ENCODE measurements at regions not wholly inside any gene's neighbourhood (a gene's known extent, or its start where the extent isn't known, plus 50 kb on each side); places are given as distances from the start of the nearest gene placed in this dataset.

DNA sequence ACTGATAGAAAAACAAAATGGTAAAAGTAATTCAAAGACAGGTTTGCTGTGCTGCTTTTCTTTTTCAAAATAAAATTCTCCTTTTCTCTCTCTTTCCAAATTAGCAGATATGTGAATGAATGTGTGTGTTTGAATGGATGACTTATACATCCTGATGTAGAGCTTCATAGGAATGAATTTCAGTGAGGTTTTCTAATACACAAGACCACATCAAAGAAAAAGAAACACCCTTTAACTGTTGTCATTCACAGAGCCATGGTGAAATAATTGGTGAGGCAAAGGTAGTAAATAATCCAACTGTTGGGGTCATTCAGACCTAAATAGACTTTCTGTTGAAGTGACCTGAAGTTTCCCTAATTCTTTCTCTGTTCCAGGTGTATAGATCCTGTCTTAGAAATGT is 139.1 kb upstream of the ZPLD1 start:
- no peaks in the 10 kb centered on the region for H3K4me1 ChIP-seq (ENCODE audit: control insufficient read depth, extremely low read depth, insufficient read depth, low read length)
- no peaks in the 10 kb centered on the region for H4K20me1 ChIP-seq (ENCODE audit: control insufficient read depth, extremely low read depth, insufficient read depth, low read length)
- H3K9ac ChIP-seq (ENCODE audit: insufficient read depth, low read length) = no peak overlapping the region
- H3K79me2 ChIP-seq (ENCODE audit: control insufficient read depth, insufficient read depth, low read length) = no peaks in the 10 kb centered on the region
- H3K36me3 ChIP-seq (ENCODE audit: control insufficient read depth, insufficient read depth, low read length) = no peaks in the 10 kb centered on the region
- TF ChIP-seq CTCF (conservative IDR thresholded peaks at IDR 0.05 in 1 of 2, IDR thresholded peaks at IDR 0.05 in 1 of 2; ENCODE audit: low read depth in 1 of 2, low read length in 2 of 2) = no peak
- TF ChIP-seq EZH2 (IDR thresholded peaks at IDR 0.05; ENCODE audit: low read length, missing control alignments) = no peak
- no peaks in the 10 kb centered on the region for H3K9me3 ChIP-seq (ENCODE audit: control insufficient read depth, insufficient read depth, low read depth, low read length)
- no peak overlapping the region for H3K27ac ChIP-seq (ENCODE audit: insufficient read depth, low read length)
- DNase-seq (ENCODE audit: low read depth in 2 of 2) = no peak
- H2AFZ ChIP-seq (ENCODE audit: low read length) = no peak overlapping the region
- no peak overlapping the region for H3K4me3 ChIP-seq (replicated peaks in 1 of 4; ENCODE audit: control extremely low read depth in 1 of 4, insufficient read depth in 1 of 4, low read depth in 3 of 4, low read length in 4 of 4)
- no peak overlapping the region for H3K4me2 ChIP-seq (ENCODE audit: extremely low read depth, insufficient read depth, low read length)
- H3K27me3 ChIP-seq (ENCODE audit: control insufficient read depth, insufficient read depth, low read length) = no peaks in the 10 kb centered on the region

GRCh38 chr3:102297072-102297658 is 137.7 kb upstream of the ZPLD1 start:
- Histone ChIP-seq H3K27ac (ENCODE audit: insufficient read depth, low read length) (no peak overlapping the region), H3K4me3 (replicated peaks in 1 of 4; ENCODE audit: control extremely low read depth in 1 of 4, insufficient read depth in 1 of 4, low read depth in 3 of 4, low read length in 4 of 4) (no peak overlapping the region), H3K36me3 (ENCODE audit: control insufficient read depth, insufficient read depth, low read length) (no peaks in the 10 kb centered on the region), H4K20me1 (ENCODE audit: control insufficient read depth, extremely low read depth, insufficient read depth, low read length) (no peaks in the 10 kb centered on the region), H3K4me1 (ENCODE audit: control insufficient read depth, extremely low read depth, insufficient read depth, low read length) (no peaks in the 10 kb centered on the region), H3K4me2 (ENCODE audit: extremely low read depth, insufficient read depth, low read length) (no peak overlapping the region), H3K79me2 (ENCODE audit: control insufficient read depth, insufficient read depth, low read length) (no peaks in the 10 kb centered on the region), H2AFZ (ENCODE audit: low read length) (no peak overlapping the region), H3K9me3 (ENCODE audit: control insufficient read depth, insufficient read depth, low read depth, low read length) (no peaks in the 10 kb centered on the region), H3K9ac (ENCODE audit: insufficient read depth, low read length) (no peak overlapping the region), H3K27me3 (ENCODE audit: control insufficient read depth, insufficient read depth, low read length) (no peaks in the 10 kb centered on the region)
- TF ChIP-seq EZH2 (IDR thresholded peaks at IDR 0.05; ENCODE audit: low read length, missing control alignments) (no peak), CTCF (conservative IDR thresholded peaks at IDR 0.05 in 1 of 2, IDR thresholded peaks at IDR 0.05 in 1 of 2; ENCODE audit: low read depth in 1 of 2, low read length in 2 of 2) (no peak)
- no peak for DNase-seq (ENCODE audit: low read depth in 2 of 2)

DNA sequence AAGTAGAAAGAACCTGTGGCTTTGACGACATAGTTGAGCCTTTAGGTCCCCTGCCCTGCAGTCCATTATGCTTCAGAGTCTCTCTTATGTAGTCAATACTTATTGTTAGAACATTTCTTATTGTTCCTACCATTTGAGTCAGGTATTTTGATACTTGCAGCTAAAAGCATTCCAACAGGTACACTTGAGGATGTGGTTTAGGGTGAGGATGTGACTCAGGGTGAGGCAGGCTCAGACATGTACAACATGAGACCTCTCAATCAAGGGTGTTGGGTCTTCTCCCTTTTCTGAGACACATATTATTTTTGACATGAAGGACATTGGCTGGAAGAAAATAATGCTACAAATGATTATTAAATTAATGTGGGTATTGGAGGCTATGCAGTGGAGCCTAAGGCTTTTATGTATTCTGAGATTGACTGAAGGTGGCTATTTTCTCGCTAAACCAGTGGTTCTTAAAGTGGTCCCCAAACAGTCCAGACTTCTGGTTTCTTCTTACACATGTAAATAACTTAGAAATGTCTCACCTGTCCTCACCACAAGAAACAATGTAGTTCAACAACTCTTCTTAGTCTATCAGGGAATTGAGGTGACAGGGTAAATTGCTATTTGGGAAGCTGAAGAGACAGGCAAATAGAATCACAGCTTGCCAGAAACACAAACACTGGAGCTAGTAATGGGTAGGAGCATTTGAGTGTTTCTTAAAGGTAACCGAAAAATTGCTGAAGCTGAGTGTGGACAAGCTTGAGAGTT is 135.5 kb upstream of the ZPLD1 start:
- Histone ChIP-seq H3K36me3 (ENCODE audit: control insufficient read depth, insufficient read depth, low read length) (no peaks in the 10 kb centered on the region), H3K4me1 (ENCODE audit: control insufficient read depth, extremely low read depth, insufficient read depth, low read length) (no peaks in the 10 kb centered on the region), H3K79me2 (ENCODE audit: control insufficient read depth, insufficient read depth, low read length) (no peaks in the 10 kb centered on the region), H4K20me1 (ENCODE audit: control insufficient read depth, extremely low read depth, insufficient read depth, low read length) (no peaks in the 10 kb centered on the region), H2AFZ (ENCODE audit: low read length) (no peak overlapping the region), H3K4me2 (ENCODE audit: extremely low read depth, insufficient read depth, low read length) (no peak overlapping the region), H3K4me3 (replicated peaks in 1 of 4; ENCODE audit: control extremely low read depth in 1 of 4, insufficient read depth in 1 of 4, low read depth in 3 of 4, low read length in 4 of 4) (no peak overlapping the region), H3K27me3 (ENCODE audit: control insufficient read depth, insufficient read depth, low read length) (no peaks in the 10 kb centered on the region), H3K27ac (ENCODE audit: insufficient read depth, low read length) (no peak overlapping the region), H3K9ac (ENCODE audit: insufficient read depth, low read length) (no peak overlapping the region), H3K9me3 (ENCODE audit: control insufficient read depth, insufficient read depth, low read depth, low read length) (no peaks in the 10 kb centered on the region)
- peak in 1 of 2 donors; percentile 3 for DNase-seq (ENCODE audit: low read depth in 2 of 2)
- TF ChIP-seq CTCF (conservative IDR thresholded peaks at IDR 0.05 in 1 of 2, IDR thresholded peaks at IDR 0.05 in 1 of 2; ENCODE audit: low read depth in 1 of 2, low read length in 2 of 2) (no peak), EZH2 (IDR thresholded peaks at IDR 0.05; ENCODE audit: low read length, missing control alignments) (no peak)

Data from fibroblast of lung (primary cell).